Astrocyte of the cerebellum (primary cell): ENCODE measurements at regions not wholly inside any gene's neighbourhood (a gene's known extent, or its start where the extent isn't known, plus 50 kb on each side); places are given as distances from the start of the nearest gene placed in this dataset.

ENCODE experiments used
- DNase-seq: peaks from one replicate; pipeline ENCODE4 v3.0.0-alpha.2; 2011; ENCODE audit warnings: low read depth
- H3K4me3 ChIP-seq: 2 replicates; pipeline ENCODE4 v1.5.1; 2011; ENCODE audit warnings: mild to moderate bottlenecking, low read depth, low read length, moderate library complexity
- in situ Hi-C: cut with HindIII; loops from 2 replicates; pipeline ENCODE4 v1.10.0; 2017; ENCODE audit warnings: low sequenced_read_pairs
- TF ChIP-seq, protein P1 (sequence below): IDR thresholded peaks from 2 replicates; pipeline ENCODE4 v1.5.1; 2012; ENCODE audit warnings: low read length, low read depth, moderate library complexity, mild to moderate bottlenecking; ENCODE audit errors: missing control alignments

DNA sequence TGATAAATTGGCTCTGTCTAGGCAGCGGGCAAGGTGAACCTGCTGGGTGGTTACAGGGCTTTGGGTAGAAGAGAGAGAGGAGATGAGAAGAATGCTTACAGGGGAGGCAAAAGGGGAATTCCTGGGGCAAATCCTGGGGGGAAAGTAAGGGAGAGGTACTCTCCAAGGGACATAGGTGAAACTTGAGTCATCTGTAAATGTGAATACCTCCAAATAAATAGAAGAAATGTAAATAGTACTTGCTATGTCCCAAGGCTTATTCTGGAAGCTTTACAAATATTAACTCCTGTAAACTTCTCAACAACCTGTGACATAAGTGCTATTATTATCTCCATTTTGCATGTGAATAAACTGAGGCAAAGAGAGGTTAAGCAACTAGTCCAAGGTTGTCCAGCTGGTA lies 57.7 kb upstream of the CDK13 start:
- in situ Hi-C loops: loop anchor here (5.0 to 10.0 kb wide), 2 partner anchors 65 to 182 kb away; no protein-coding TSS in a partner anchor
- no peak for DNase-seq
- TF ChIP-seq, protein P1, sequence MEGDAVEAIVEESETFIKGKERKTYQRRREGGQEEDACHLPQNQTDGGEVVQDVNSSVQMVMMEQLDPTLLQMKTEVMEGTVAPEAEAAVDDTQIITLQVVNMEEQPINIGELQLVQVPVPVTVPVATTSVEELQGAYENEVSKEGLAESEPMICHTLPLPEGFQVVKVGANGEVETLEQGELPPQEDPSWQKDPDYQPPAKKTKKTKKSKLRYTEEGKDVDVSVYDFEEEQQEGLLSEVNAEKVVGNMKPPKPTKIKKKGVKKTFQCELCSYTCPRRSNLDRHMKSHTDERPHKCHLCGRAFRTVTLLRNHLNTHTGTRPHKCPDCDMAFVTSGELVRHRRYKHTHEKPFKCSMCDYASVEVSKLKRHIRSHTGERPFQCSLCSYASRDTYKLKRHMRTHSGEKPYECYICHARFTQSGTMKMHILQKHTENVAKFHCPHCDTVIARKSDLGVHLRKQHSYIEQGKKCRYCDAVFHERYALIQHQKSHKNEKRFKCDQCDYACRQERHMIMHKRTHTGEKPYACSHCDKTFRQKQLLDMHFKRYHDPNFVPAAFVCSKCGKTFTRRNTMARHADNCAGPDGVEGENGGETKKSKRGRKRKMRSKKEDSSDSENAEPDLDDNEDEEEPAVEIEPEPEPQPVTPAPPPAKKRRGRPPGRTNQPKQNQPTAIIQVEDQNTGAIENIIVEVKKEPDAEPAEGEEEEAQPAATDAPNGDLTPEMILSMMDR: no peak
- no peak overlapping the region for H3K4me3 ChIP-seq

DNA sequence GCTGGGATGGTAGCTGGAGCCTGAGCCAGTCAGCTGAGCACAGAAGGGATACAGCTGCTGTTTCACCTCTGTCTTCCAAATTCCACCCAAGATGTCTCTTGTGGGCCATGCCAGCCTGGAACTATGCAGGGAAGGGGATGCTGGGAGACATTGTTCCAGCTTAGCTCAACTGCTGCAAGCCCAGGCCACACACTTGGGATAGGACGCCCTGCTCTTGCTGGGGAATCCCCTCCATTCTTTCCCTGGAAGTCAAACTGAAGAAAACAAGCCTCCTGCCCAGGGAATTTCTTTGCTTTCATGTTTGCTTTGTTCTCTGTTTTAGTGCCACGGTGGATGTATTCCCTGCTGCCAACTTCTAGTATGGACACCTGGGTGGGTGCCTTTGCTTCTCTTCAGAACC lies 55.2 kb upstream of the CDK13 start:
- H3K4me3 ChIP-seq: no peak overlapping the region
- TF ChIP-seq, protein P1: no peak
- in situ Hi-C loops: loop anchor here (5.0 to 10.0 kb wide), 2 partner anchors 68 to 180 kb away; no protein-coding TSS in a partner anchor
- DNase-seq: no peak

DNA sequence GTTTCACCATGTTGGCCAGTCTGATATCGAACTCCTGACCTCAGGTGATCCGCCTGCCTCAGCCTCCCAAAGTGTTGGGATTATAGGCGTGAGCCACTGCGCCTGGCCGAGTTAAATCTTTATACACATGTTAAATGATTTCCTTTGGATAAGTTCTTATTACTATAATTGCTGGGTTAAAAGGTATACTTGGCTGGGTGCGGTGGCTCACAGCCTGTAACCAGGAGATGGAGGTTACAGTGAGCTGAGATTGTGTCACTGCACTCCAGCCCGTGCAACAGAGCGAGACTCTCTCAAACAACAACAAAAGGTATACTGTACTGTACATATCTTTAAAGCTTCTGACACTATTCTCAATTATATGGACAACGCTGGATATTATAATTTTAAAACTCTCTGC lies 53.2 kb upstream of the CDK13 start:
- DNase-seq: no peak
- in situ Hi-C loops: loop anchor here (10.0 kb wide), 1 partner anchor 178 kb away; no protein-coding TSS in a partner anchor
- TF ChIP-seq, protein P1: no peak
- no peak overlapping the region for H3K4me3 ChIP-seq

DNA sequence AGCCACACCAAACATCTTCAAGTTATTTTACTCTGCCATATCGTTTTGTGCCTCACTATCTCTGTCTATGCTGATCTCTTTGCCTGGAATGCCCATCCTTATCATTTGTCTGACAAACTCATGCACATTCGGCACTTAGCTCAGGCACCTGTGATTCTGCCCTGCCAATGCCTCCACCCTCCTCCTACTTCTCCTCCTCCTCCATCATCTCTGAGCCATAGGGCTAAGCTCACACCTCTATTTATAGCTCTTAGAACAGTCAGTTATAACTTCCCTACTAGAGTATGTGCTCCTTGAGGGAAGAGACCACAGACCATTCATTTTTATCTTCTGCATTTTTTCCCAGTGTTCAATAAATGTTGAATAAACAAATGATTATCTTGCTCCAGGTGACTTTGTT lies 51.2 kb upstream of the CDK13 start:
- in situ Hi-C loops: loop anchor here (10.0 kb wide), 1 partner anchor 176 kb away; no protein-coding TSS in a partner anchor
- H3K4me3 ChIP-seq: no peak overlapping the region
- TF ChIP-seq, protein P1: no peak
- no peak for DNase-seq
